HEK293 (cell line): ENCODE measurements at regions not wholly inside any gene's neighbourhood (a gene's known extent, or its start where the extent isn't known, plus 50 kb on each side); places are given as distances from the start of the nearest gene placed in this dataset.

Experiments used
- CTCF ChIA-PET: fragments of 350-600 bp; formaldehyde crosslinking; extraction: SDS; loops from one replicate; lab custom pipeline; 2021; ENCODE audit warnings: antibody characterized with exemption; lab: Yijun Ruan, JAX
- POLR2A ChIA-PET: fragments of 300-600 bp; formaldehyde crosslinking; extraction: SDS; loops from one replicate; lab custom pipeline; 2020; ENCODE audit warnings: antibody characterized with exemption, inconsistent platforms; lab: Yijun Ruan, JAX
- H3K27ac ChIP-seq: fragments of 200-500 bp; sonication (Bioruptor generic); 2 replicates; pipeline ENCODE4 v1.5.1; 2014; ENCODE audit warnings: low read depth, low read length, control low read depth, inconsistent platforms; ENCODE audit errors: extremely low read depth
- H3K36me3 ChIP-seq, 2 experiments: fragments of 200-500 bp in 1 of 2; sonication (Bioruptor generic) in 1 of 2; 1 replicate in 1 of 2; 2 replicates in 1 of 2; pipeline ENCODE4 v1.5.1; 2014 to 2017; ENCODE audit warnings: inconsistent platforms in 2 of 2, low read length in 2 of 2; ENCODE audit not compliant: control insufficient read depth in 2 of 2, insufficient read depth in 1 of 2
- H3K4me1 ChIP-seq: fragments of 200-500 bp; sonication (Bioruptor generic); 2 replicates; pipeline ENCODE4 v1.5.1; 2014; ENCODE audit warnings: mild to moderate bottlenecking, low read length, inconsistent platforms; ENCODE audit not compliant: control insufficient read depth, insufficient read depth
- H3K4me3 ChIP-seq: 2 replicates; pipeline ENCODE4 v1.5.1; 2011; ENCODE audit warnings: low read depth, mild to moderate bottlenecking, control low read depth, low read length, moderate library complexity
- H3K9me3 ChIP-seq: fragments of 200-500 bp; sonication (Bioruptor generic); 2 replicates; pipeline ENCODE4 v1.5.1; 2014; ENCODE audit warnings: low read depth, low read length, inconsistent platforms; ENCODE audit not compliant: control insufficient read depth, insufficient read depth
- BCL11B ChIP-seq: fragments of 450-650 bp; formaldehyde crosslinking; IDR thresholded peaks from 2 replicates; pipeline ENCODE4 v1.5.1; 2016; ENCODE audit warnings: low read depth, missing biosample characterization, missing genetic modification characterization
- KLF16 ChIP-seq: fragments of 450-650 bp; formaldehyde crosslinking; IDR thresholded peaks from 2 replicates; pipeline ENCODE4 v1.5.1; 2017; ENCODE audit warnings: missing biosample characterization, missing genetic modification characterization
- OSR2 ChIP-seq: fragments of 450-650 bp; formaldehyde crosslinking; IDR thresholded peaks from 2 replicates; pipeline ENCODE4 v1.5.1; 2016; ENCODE audit warnings: missing biosample characterization, missing genetic modification characterization
- ZBTB49 ChIP-seq: fragments of 450-650 bp; formaldehyde crosslinking; IDR thresholded peaks from 2 replicates; pipeline ENCODE4 v1.5.1; 2016; ENCODE audit warnings: missing biosample characterization, missing genetic modification characterization, low read depth
- ZEB2 ChIP-seq: fragments of 450-650 bp; formaldehyde crosslinking; IDR thresholded peaks from 2 replicates; pipeline ENCODE4 v1.5.1; 2016; ENCODE audit warnings: missing biosample characterization, missing genetic modification characterization
- ZFP69B ChIP-seq: fragments of 450-650 bp; formaldehyde crosslinking; IDR thresholded peaks from 2 replicates; pipeline ENCODE4 v1.5.1; 2016; ENCODE audit warnings: missing biosample characterization, missing genetic modification characterization
- ZNF157 ChIP-seq: fragments of 450-650 bp; formaldehyde crosslinking; IDR thresholded peaks from 2 replicates; pipeline ENCODE4 v1.5.1; 2016; ENCODE audit warnings: missing biosample characterization, missing genetic modification characterization
- ZNF175 ChIP-seq: fragments of 450-650 bp; formaldehyde crosslinking; IDR thresholded peaks from 2 replicates; pipeline ENCODE4 v1.5.1; 2016; ENCODE audit warnings: missing biosample characterization, missing genetic modification characterization
- ZNF211 ChIP-seq: fragments of 450-650 bp; formaldehyde crosslinking; IDR thresholded peaks from 2 replicates; pipeline ENCODE4 v1.5.1; 2016; ENCODE audit warnings: low read depth, missing biosample characterization, missing genetic modification characterization
- ZNF223 ChIP-seq: fragments of 450-650 bp; formaldehyde crosslinking; IDR thresholded peaks from 2 replicates; pipeline ENCODE4 v1.5.1; 2016; ENCODE audit warnings: missing biosample characterization, missing genetic modification characterization
- ZNF37A ChIP-seq: fragments of 450-650 bp; IDR thresholded peaks from 2 replicates; pipeline ENCODE4 v1.5.1; 2018; ENCODE audit warnings: missing biosample characterization, missing genetic modification characterization
- ZNF398 ChIP-seq: fragments of 450-650 bp; formaldehyde crosslinking; IDR thresholded peaks from 2 replicates; pipeline ENCODE4 v1.5.1; 2017; ENCODE audit warnings: missing biosample characterization, missing genetic modification characterization
- ZNF433 ChIP-seq: fragments of 450-650 bp; formaldehyde crosslinking; IDR thresholded peaks from 2 replicates; pipeline ENCODE4 v1.5.1; 2016; ENCODE audit warnings: missing biosample characterization, missing genetic modification characterization, low read depth
- ZNF473 ChIP-seq: fragments of 450-650 bp; formaldehyde crosslinking; IDR thresholded peaks from 2 replicates; pipeline ENCODE4 v1.5.1; 2017; ENCODE audit warnings: missing biosample characterization, missing genetic modification characterization
- ZNF560 ChIP-seq: fragments of 450-650 bp; formaldehyde crosslinking; IDR thresholded peaks from 2 replicates; pipeline ENCODE4 v1.5.1; 2017; ENCODE audit warnings: missing biosample characterization, missing genetic modification characterization, borderline replicate concordance
- ZNF571 ChIP-seq: fragments of 450-650 bp; formaldehyde crosslinking; IDR thresholded peaks from 2 replicates; pipeline ENCODE4 v1.5.0; 2017; ENCODE audit warnings: missing biosample characterization, missing genetic modification characterization
- ZNF660 ChIP-seq: fragments of 450-650 bp; IDR thresholded peaks from 2 replicates; pipeline ENCODE4 v1.5.1; 2018; ENCODE audit warnings: missing biosample characterization, mild to moderate bottlenecking, missing genetic modification characterization
- ZSCAN18 ChIP-seq: fragments of 450-650 bp; formaldehyde crosslinking; IDR thresholded peaks from 2 replicates; pipeline ENCODE4 v1.5.1; 2016; ENCODE audit warnings: missing biosample characterization, missing genetic modification characterization
- TF ChIP-seq, protein P1 (sequence below): fragments of 450-650 bp; formaldehyde crosslinking; IDR thresholded peaks from 2 replicates; pipeline ENCODE4 v1.5.1; 2017; ENCODE audit warnings: missing biosample characterization, missing genetic modification characterization

- Histone ChIP-seq H3K27ac (no peak overlapping the region), H3K36me3 (no peaks in the 10 kb centered on the region), H3K4me3 (no peak overlapping the region), H3K9me3 (no peaks in the 10 kb centered on the region), H3K4me1 (no peaks in the 10 kb centered on the region)
- ChIA-PET CTCF (interaction anchor here (1.3 kb wide), 1 partner anchor 15 kb away, joined by 3 read pairs; no protein-coding TSS in a partner anchor), POLR2A (no interaction called here)
- TF ChIP-seq ZNF223 (tag by site-specific recombination) = no peak
- TF ChIP-seq, protein P1, sequence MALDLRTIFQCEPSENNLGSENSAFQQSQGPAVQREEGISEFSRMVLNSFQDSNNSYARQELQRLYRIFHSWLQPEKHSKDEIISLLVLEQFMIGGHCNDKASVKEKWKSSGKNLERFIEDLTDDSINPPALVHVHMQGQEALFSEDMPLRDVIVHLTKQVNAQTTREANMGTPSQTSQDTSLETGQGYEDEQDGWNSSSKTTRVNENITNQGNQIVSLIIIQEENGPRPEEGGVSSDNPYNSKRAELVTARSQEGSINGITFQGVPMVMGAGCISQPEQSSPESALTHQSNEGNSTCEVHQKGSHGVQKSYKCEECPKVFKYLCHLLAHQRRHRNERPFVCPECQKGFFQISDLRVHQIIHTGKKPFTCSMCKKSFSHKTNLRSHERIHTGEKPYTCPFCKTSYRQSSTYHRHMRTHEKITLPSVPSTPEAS (tag by site-specific recombination) = no peak
- no peak for TF ChIP-seq ZNF157 (tag by site-specific recombination)
- no peak for TF ChIP-seq ZNF211 (tag by site-specific recombination)
Observed at GRCh38 chr2:187942876-187943275, 348.8 kb upstream of the GULP1 start.

DNA sequence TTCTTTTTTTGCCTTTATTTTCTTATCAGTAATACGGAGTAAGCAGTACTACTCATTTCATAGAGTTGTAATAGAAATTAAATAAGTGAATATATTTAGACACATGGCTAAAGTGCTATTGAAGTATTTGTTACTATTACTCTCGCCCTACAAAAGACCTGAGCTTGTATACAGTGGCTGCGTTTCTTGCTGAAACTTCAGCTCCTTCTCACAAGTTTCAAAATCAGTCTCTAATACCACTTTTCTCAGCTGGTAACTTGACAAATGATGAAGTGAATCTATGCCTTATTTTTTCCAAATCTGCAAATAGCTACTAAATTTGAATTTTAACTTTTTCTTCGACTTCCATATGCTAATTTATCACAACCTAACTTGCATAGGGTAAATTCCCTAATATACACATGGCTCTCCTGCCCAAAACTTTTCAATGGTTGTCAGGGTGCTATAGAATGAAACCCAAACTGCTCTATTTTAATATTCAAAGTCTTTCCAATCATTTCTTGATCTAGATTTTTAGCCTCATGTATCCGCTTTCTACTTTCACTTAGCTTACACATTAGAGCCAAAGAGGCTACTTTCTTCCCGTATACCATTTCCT, 347.8 kb upstream of the GULP1 start:
- H3K4me1 ChIP-seq = no peaks in the 10 kb centered on the region
- no peak for TF ChIP-seq ZNF560 (tag by site-specific recombination)
- TF ChIP-seq ZEB2 (tag by site-specific recombination) = no peak
- no peak for TF ChIP-seq ZFP69B (tag by site-specific recombination)
- no peak for TF ChIP-seq ZNF37A (tag by site-specific recombination)
- no peak for TF ChIP-seq ZNF571
- TF ChIP-seq ZNF473 (tag by site-specific recombination) = no peak
- TF ChIP-seq OSR2 (tag by site-specific recombination) = no peak
- no peak for TF ChIP-seq ZBTB49
- no peak for TF ChIP-seq KLF16
- no peak for TF ChIP-seq ZNF175
- TF ChIP-seq ZNF660 (tag by site-specific recombination) = no peak
- TF ChIP-seq ZNF433 = no peak
- no peak for TF ChIP-seq ZSCAN18 (tag by site-specific recombination)
- TF ChIP-seq BCL11B (tag by site-specific recombination) = no peak
- TF ChIP-seq ZNF398 (tag by site-specific recombination) = no peak

More for the DNA sequence above, 347.8 kb upstream of the GULP1 start:
- CTCF ChIA-PET = no interaction called here
- POLR2A ChIA-PET = no interaction called here
- H3K27ac ChIP-seq = no peak overlapping the region
- H3K36me3 ChIP-seq = no peaks in the 10 kb centered on the region
- H3K9me3 ChIP-seq = no peaks in the 10 kb centered on the region
- H3K4me3 ChIP-seq = no peak overlapping the region
